ENCODE measurements at regions not wholly inside any gene's neighbourhood (a gene's known extent, or its start where the extent isn't known, plus 50 kb on each side); places are given as distances from the start of the nearest gene placed in this dataset.

GRCh38 chr7:20019757-20020432 is 197.3 kb downstream of the MACC1 start:
- no peak overlapping the region for H3K4me3 ChIP-seq (ENCODE audit: low read depth, low read length, poor library complexity, severe bottlenecking)

DNA sequence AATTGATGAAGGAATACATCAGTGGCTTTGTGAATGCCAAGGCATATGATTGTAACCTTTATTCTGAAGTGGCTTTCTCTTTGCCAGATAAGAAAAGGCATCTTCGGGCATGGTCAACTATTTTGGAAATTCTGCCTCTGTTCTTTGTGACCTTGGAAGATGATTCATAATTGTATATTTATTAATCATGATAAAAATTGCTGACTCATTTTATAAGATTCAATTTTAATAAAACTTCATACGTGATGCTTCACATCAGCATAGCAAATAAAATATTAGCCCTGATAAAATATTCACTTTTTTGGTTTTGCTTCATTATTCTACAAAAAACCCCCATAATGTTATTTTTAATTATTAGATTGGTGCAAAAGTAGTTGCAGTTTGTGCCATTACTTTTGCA is 200.5 kb downstream of the MACC1 start:
- H3K27me3 ChIP-seq (ENCODE audit: insufficient read depth, low read length) = no peaks in the 10 kb centered on the region
- TF ChIP-seq CTCF (IDR thresholded peaks at IDR 0.05; ENCODE audit: low read length) (no peak), EZH2 (IDR thresholded peaks at IDR 0.05; ENCODE audit: borderline replicate concordance, low read length) (no peak)
- no peak overlapping the region for H3K27ac ChIP-seq (ENCODE audit: low read depth, low read length, poor library complexity, severe bottlenecking)
- no peaks in the 10 kb centered on the region for H3K36me3 ChIP-seq (ENCODE audit: insufficient read depth, low read length)
- no peak overlapping the region for H3K9ac ChIP-seq (ENCODE audit: low read length)
- no peaks in the 10 kb centered on the region for H4K20me1 ChIP-seq (ENCODE audit: insufficient read depth, low read length)
- H3K4me1 ChIP-seq (ENCODE audit: insufficient read depth, low read length, severe bottlenecking) = peaks cover 21% of the 10 kb centered on the region
- no peaks in the 10 kb centered on the region for H3K9me2 ChIP-seq (ENCODE audit: low read depth, low read length)
- H3K79me2 ChIP-seq (ENCODE audit: insufficient read depth, low read length) = no peaks in the 10 kb centered on the region
- H2AFZ ChIP-seq (ENCODE audit: low read length) = no peak overlapping the region
- no peaks in the 10 kb centered on the region for H3F3A ChIP-seq (ENCODE audit: insufficient read depth, low read length)
- H3K9me3 ChIP-seq (ENCODE audit: low read length) = peaks cover 10% of the 10 kb centered on the region; the same call in 1 of the 2 replicates
- no peak overlapping the region for H3K4me3 ChIP-seq (ENCODE audit: low read depth, low read length, poor library complexity, severe bottlenecking)
- no peak overlapping the region for H3K4me2 ChIP-seq (ENCODE audit: low read length)

More at GRCh38 chr7:20019757-20020432, 197.3 kb downstream of the MACC1 start:
- Histone ChIP-seq H3K9me3 (ENCODE audit: low read length) (peaks cover 10% of the 10 kb centered on the region; the same call in 1 of the 2 replicates), H3K9ac (ENCODE audit: low read length) (no peak overlapping the region), H2AFZ (ENCODE audit: low read length) (no peak overlapping the region), H3K27me3 (ENCODE audit: insufficient read depth, low read length) (no peaks in the 10 kb centered on the region), H3K9me2 (ENCODE audit: low read depth, low read length) (no peaks in the 10 kb centered on the region), H4K20me1 (ENCODE audit: insufficient read depth, low read length) (no peaks in the 10 kb centered on the region), H3K79me2 (ENCODE audit: insufficient read depth, low read length) (no peaks in the 10 kb centered on the region), H3K4me2 (ENCODE audit: low read length) (no peak overlapping the region), H3K27ac (ENCODE audit: low read depth, low read length, poor library complexity, severe bottlenecking) (peak overlapping the region; percentile 18), H3K4me1 (ENCODE audit: insufficient read depth, low read length, severe bottlenecking) (peaks cover 14% of the 10 kb centered on the region), H3K36me3 (ENCODE audit: insufficient read depth, low read length) (no peaks in the 10 kb centered on the region), H3F3A (ENCODE audit: insufficient read depth, low read length) (no peaks in the 10 kb centered on the region)
- TF ChIP-seq EZH2 (IDR thresholded peaks at IDR 0.05; ENCODE audit: borderline replicate concordance, low read length) (no peak), CTCF (IDR thresholded peaks at IDR 0.05; ENCODE audit: low read length) (no peak)

GRCh38 chr7:20013536-20013935 is 203.6 kb downstream of the MACC1 start:
- H4K20me1 ChIP-seq (ENCODE audit: insufficient read depth, low read length) = no peaks in the 10 kb centered on the region
- H3K4me1 ChIP-seq (ENCODE audit: insufficient read depth, low read length, severe bottlenecking) = peaks cover 10% of the 10 kb centered on the region
- no peaks in the 10 kb centered on the region for H3F3A ChIP-seq (ENCODE audit: insufficient read depth, low read length)
- H3K27me3 ChIP-seq (ENCODE audit: insufficient read depth, low read length) = no peaks in the 10 kb centered on the region
- no peaks in the 10 kb centered on the region for H3K79me2 ChIP-seq (ENCODE audit: insufficient read depth, low read length)
- no peak overlapping the region for H3K4me3 ChIP-seq (ENCODE audit: low read depth, low read length, poor library complexity, severe bottlenecking)
- no peaks in the 10 kb centered on the region for H3K36me3 ChIP-seq (ENCODE audit: insufficient read depth, low read length)
- H3K9ac ChIP-seq (ENCODE audit: low read length) = no peak overlapping the region
- H3K27ac ChIP-seq (ENCODE audit: low read depth, low read length, poor library complexity, severe bottlenecking) = no peak overlapping the region
- H3K4me2 ChIP-seq (ENCODE audit: low read length) = no peak overlapping the region
- no peak overlapping the region for H2AFZ ChIP-seq (ENCODE audit: low read length)
- TF ChIP-seq EZH2 (IDR thresholded peaks at IDR 0.05; ENCODE audit: borderline replicate concordance, low read length) (no peak), CTCF (IDR thresholded peaks at IDR 0.05; ENCODE audit: low read length) (no peak)
- no peaks in the 10 kb centered on the region for H3K9me3 ChIP-seq (ENCODE audit: low read length)
- H3K9me2 ChIP-seq (ENCODE audit: low read depth, low read length) = no peaks in the 10 kb centered on the region
